GM12878 (cell line): ENCODE measurements at regions not wholly inside any gene's neighbourhood (a gene's known extent, or its start where the extent isn't known, plus 50 kb on each side); places are given as distances from the start of the nearest gene placed in this dataset.

ENCODE experiments used
- ATAC-seq: fragments of 200-7000 bp; cut with Tn5 transposase; 3 replicates; pipeline ENCODE4 v1.9.1; 2020; ENCODE audit warnings: mild to moderate bottlenecking, moderate library complexity
- BruUV-seq: library from RNA; stranded (reverse); fragments of 400-500 nt; replicated peaks from 2 replicates; lab custom pipeline; 2021; lab: Mats Ljungman, UMichigan
- CTCF ChIA-PET: fragments of 300-600 bp; sonication (Branson Sonifier 250); formaldehyde crosslinking; extraction: SDS; loops from one replicate; lab custom pipeline; 2021; ENCODE audit warnings: inconsistent platforms; lab: Yijun Ruan, JAX
- POLR2A ChIA-PET: fragments of 350-600 bp; formaldehyde crosslinking; extraction: SDS; loops from one replicate; lab custom pipeline; 2021; ENCODE audit warnings: inconsistent platforms; lab: Charles Lee
- RAD21 ChIA-PET: fragments of 300-600 bp; sonication (Branson Sonifier 250); formaldehyde crosslinking; loops from one replicate; lab custom pipeline; 2023; ENCODE audit warnings: antibody characterized with exemption; ENCODE audit not compliant: unreplicated experiment; lab: Charles Lee
- SMC1A ChIA-PET: fragments of 300-600 bp; sonication (Branson Sonifier 250); formaldehyde crosslinking; loops from one replicate; lab custom pipeline; 2023; ENCODE audit not compliant: unreplicated experiment, uncharacterized antibody; lab: Charles Lee
- DNase-seq: peaks from one replicate; pipeline ENCODE4 v3.0.0-alpha.2; 2011; ENCODE audit warnings: low read depth, low spot score
- FAIRE-seq: peaks from 3 replicates; lab custom pipeline; 2011; peaks lifted over from hg19 to GRCh38; lab: Jason Lieb, UNC
- H2AFZ ChIP-seq: 2 replicates; pipeline ENCODE4 v1.6.0; 2011; ENCODE audit warnings: low read depth, low read length, control low read depth; ENCODE audit not compliant: control insufficient read depth
- H3K27ac ChIP-seq: 2 replicates; pipeline ENCODE4 v1.5.1; 2011; ENCODE audit warnings: control low read depth; ENCODE audit not compliant: control insufficient read depth, insufficient read depth
- H3K27me3 ChIP-seq, 2 experiments: replicated peaks in 1 of 2; 2 replicates each; pipeline versions ENCODE4 v1.6.0 to v1.6.1; 2011; ENCODE audit warnings: low read length in 1 of 2; ENCODE audit not compliant: control insufficient read depth in 2 of 2, insufficient read depth in 2 of 2
- H3K36me3 ChIP-seq, 2 experiments: 2 replicates each; pipeline ENCODE4 v1.5.1; 2011; ENCODE audit warnings: low read length in 1 of 2; ENCODE audit not compliant: control insufficient read depth in 2 of 2, insufficient read depth in 2 of 2
- H3K4me1 ChIP-seq: 2 replicates; pipeline ENCODE4 v1.6.1; 2011; ENCODE audit warnings: mild to moderate bottlenecking, low read length, moderate library complexity, mixed read lengths; ENCODE audit not compliant: control insufficient read depth, insufficient read depth
- H3K4me2 ChIP-seq: 2 replicates; pipeline ENCODE4 v1.6.0; 2011; ENCODE audit warnings: control low read depth; ENCODE audit not compliant: control insufficient read depth, insufficient read depth
- H3K4me3 ChIP-seq: fragments of 200-600 bp; sonication (generic); 2 replicates; pipeline ENCODE4 v1.5.1; 2016
- H3K79me2 ChIP-seq: 2 replicates; pipeline ENCODE4 v1.6.0; 2011; ENCODE audit warnings: low read length; ENCODE audit not compliant: control insufficient read depth, insufficient read depth
- H3K9ac ChIP-seq: 2 replicates; pipeline ENCODE4 v1.8.0; 2011; ENCODE audit warnings: low read length, control low read depth, mixed read lengths; ENCODE audit not compliant: control insufficient read depth, insufficient read depth
- H3K9me3 ChIP-seq: replicated peaks from 3 replicates; pipeline ENCODE4 v1.5.1; 2011; ENCODE audit warnings: mild to moderate bottlenecking, low read length; ENCODE audit not compliant: control insufficient read depth, insufficient read depth
- H4K20me1 ChIP-seq: 2 replicates; pipeline ENCODE4 v1.6.0; 2011; ENCODE audit not compliant: control insufficient read depth, insufficient read depth
- ATF2 ChIP-seq: IDR thresholded peaks from 2 replicates; pipeline ENCODE4 v1.6.1; 2012; ENCODE audit warnings: low read length, inconsistent platforms
- EED ChIP-seq: sonication (generic); IDR thresholded peaks from 2 replicates; pipeline ENCODE4 v1.6.1; 2016; ENCODE audit warnings: antibody characterized with exemption, low read depth
- HDAC6 ChIP-seq: fragments of 200-600 bp; sonication (generic); IDR thresholded peaks from one replicate; pipeline ENCODE4 v1.8.0; 2017; ENCODE audit warnings: antibody characterized with exemption; ENCODE audit not compliant: unreplicated experiment
- TARDBP ChIP-seq: IDR thresholded peaks from 2 replicates; pipeline ENCODE4 v1.6.1; 2016; ENCODE audit warnings: borderline replicate concordance
- ZNF274 ChIP-seq: IDR thresholded peaks from one replicate; pipeline ENCODE4 v1.8.0; 2011; ENCODE audit not compliant: insufficient read length, insufficient read depth
- ZNF687 ChIP-seq: fragments of 450-650 bp; IDR thresholded peaks from 2 replicates; pipeline ENCODE4 v1.6.1; 2017; ENCODE audit warnings: mild to moderate bottlenecking, moderate library complexity
- ZZZ3 ChIP-seq: IDR thresholded peaks from 2 replicates; pipeline ENCODE4 v1.6.1; 2011; ENCODE audit warnings: low read depth; ENCODE audit not compliant: control insufficient read depth, insufficient read length
- WGBS: methylation state at CpG from one replicate; pipeline ENCODE4 v1.1.6; 2016; ENCODE audit warnings: low lambda C conversion rate; ENCODE audit not compliant: insufficient replicate concordance, insufficient coverage; ENCODE audit errors: missing lambda C conversion rate; 5-methylcytosine and 5-hydroxymethylcytosine counted together
- in situ Hi-C: fragments of 300-500 bp; cut with MboI; formaldehyde crosslinking; loops from 9 replicates; pipeline ENCODE4 v1.14.3; 2018; ENCODE audit warnings: mixed read lengths
- intact Hi-C: fragments of 100-400 bp; cut with micrococcal nuclease; formaldehyde crosslinking; loops from one replicate; pipeline ENCODE4 v1.14.2; 2022; ENCODE audit not compliant: unreplicated experiment
- TF ChIP-seq, protein P1 (sequence below): fragments of 450-650 bp; formaldehyde crosslinking; IDR thresholded peaks from 2 replicates; pipeline ENCODE4 v1.5.0; 2022; ENCODE audit warnings: mild to moderate bottlenecking, missing genetic modification characterization

GRCh38 chr6:40753675-40754448, 166.7 kb upstream of the LRFN2 start (continued):
- TF ChIP-seq ZNF687 (no peak), ATF2 (no peak)
- TF ChIP-seq, all 136 proteins: peak for 0

DNA sequence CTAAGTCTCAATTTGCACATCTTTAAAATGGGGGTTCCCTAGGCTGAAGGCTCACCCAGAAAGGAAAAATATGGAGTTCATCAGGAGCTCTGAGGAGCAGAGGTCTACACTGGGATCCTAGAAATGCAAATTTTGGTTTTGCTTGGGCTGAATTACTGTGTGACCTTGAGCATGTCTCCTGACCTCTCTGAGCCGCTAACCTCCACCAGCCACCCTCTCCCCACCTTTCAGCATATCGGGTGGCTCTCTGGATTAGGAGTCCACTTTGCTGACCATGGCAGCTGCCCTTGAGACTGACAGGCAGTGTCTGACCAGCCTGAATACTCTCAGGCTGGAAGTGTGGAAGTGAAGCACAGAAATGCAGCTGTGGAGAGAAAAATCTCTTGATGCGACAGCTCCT, 165.9 kb upstream of the LRFN2 start:
- Histone ChIP-seq H3K36me3 (no peaks in the 10 kb centered on the region), H3K4me3 (no peak overlapping the region), H3K27ac (no peak overlapping the region), H4K20me1 (no peaks in the 10 kb centered on the region), H3K79me2 (no peaks in the 10 kb centered on the region), H2AFZ (no peak overlapping the region), H3K9me3 (no peaks in the 10 kb centered on the region), H3K9ac (no peak overlapping the region), H3K4me2 (no peak overlapping the region), H3K27me3 (peaks cover 4 to 21% of the 10 kb centered on the region in 2 experiments), H3K4me1 (no peaks in the 10 kb centered on the region)
- 34% methylated on average over 3 of the region's 3 CpGs for WGBS
- POLR2A ChIA-PET = no interaction called here
- DNase-seq (no peak), ATAC-seq (no peak), FAIRE-seq (no peak)
- BruUV-seq = no TSS peak
- RAD21 ChIA-PET = no interaction called here
- intact Hi-C loops = no loop called here
- in situ Hi-C loops = no loop called here
- CTCF ChIA-PET = interaction anchor here (0.6 kb wide), 1 partner anchor 1196 kb away, joined by 3 read pairs; no protein-coding TSS in a partner anchor
- SMC1A ChIA-PET = no interaction called here
- TF ChIP-seq HDAC6 (no peak), ZZZ3 (no peak), ZNF687 (no peak), ZNF274 (no peak), EED (no peak), TARDBP (no peak)
- TF ChIP-seq, protein P1, sequence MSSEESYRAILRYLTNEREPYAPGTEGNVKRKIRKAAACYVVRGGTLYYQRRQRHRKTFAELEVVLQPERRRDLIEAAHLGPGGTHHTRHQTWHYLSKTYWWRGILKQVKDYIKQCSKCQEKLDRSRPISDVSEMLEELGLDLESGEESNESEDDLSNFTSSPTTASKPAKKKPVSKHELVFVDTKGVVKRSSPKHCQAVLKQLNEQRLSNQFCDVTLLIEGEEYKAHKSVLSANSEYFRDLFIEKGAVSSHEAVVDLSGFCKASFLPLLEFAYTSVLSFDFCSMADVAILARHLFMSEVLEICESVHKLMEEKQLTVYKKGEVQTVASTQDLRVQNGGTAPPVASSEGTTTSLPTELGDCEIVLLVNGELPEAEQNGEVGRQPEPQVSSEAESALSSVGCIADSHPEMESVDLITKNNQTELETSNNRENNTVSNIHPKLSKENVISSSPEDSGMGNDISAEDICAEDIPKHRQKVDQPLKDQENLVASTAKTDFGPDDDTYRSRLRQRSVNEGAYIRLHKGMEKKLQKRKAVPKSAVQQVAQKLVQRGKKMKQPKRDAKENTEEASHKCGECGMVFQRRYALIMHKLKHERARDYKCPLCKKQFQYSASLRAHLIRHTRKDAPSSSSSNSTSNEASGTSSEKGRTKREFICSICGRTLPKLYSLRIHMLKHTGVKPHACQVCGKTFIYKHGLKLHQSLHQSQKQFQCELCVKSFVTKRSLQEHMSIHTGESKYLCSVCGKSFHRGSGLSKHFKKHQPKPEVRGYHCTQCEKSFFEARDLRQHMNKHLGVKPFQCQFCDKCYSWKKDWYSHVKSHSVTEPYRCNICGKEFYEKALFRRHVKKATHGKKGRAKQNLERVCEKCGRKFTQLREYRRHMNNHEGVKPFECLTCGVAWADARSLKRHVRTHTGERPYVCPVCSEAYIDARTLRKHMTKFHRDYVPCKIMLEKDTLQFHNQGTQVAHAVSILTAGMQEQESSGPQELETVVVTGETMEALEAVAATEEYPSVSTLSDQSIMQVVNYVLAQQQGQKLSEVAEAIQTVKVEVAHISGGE (CRISPR knock-in tag) = no peak
